ENCODE measurements at regions not wholly inside any gene's neighbourhood (a gene's known extent, or its start where the extent isn't known, plus 50 kb on each side); places are given as distances from the start of the nearest gene placed in this dataset.
"Not testable (repeated sequence)": the region's sequence is repeated elsewhere in the genome, so short reads cannot be mapped to it uniquely, and the experiment has no call there.

GRCh38 chr2:78840311-78840710 is 185.2 kb upstream of the REG3G start:
- H3K4ac ChIP-seq (ENCODE audit: low read depth, low read length); H3K56ac ChIP-seq (ENCODE audit: extremely low read depth, insufficient read depth, low read length); dilution Hi-C loops (cut with HindIII; ENCODE audit: low sequenced_read_pairs, unreplicated experiment); H2BK120ac ChIP-seq (ENCODE audit: low read depth, low read length); H3K18ac ChIP-seq (ENCODE audit: low read depth, low read length); H3K4me1 ChIP-seq (ENCODE audit: control insufficient read depth, insufficient read depth, low read length); H2BK15ac ChIP-seq (ENCODE audit: low read depth, low read length); H3K9ac ChIP-seq (ENCODE audit: low read depth, low read length); H3K9me3 ChIP-seq (ENCODE audit: control insufficient read depth, insufficient read depth, low read length); BruUV-seq (replicated peaks); H3K27ac ChIP-seq (ENCODE audit: insufficient read depth, low read length); H3K9me1 ChIP-seq (ENCODE audit: insufficient read depth, low read length); DNase-seq; H3K23ac ChIP-seq (ENCODE audit: low read depth, low read length); intact Hi-C loops (cut with micrococcal nuclease); H3K14ac ChIP-seq (replicated peaks; ENCODE audit: low read depth, low read length); H2BK20ac ChIP-seq (ENCODE audit: low read depth, low read length); H3K4me2 ChIP-seq (ENCODE audit: low read depth, low read length); H4K8ac ChIP-seq (ENCODE audit: low read depth in 2 of 2, low read length in 2 of 2); H2AK9ac ChIP-seq (replicated peaks; ENCODE audit: low read depth, low read length, poor library complexity); ATAC-seq (ENCODE audit: low read depth); H4K5ac ChIP-seq (ENCODE audit: low read depth, low read length); H3K4me3 ChIP-seq (ENCODE audit: insufficient read depth, low read depth, low read length); H2AK5ac ChIP-seq (ENCODE audit: low read depth, low read length); H4K91ac ChIP-seq (ENCODE audit: insufficient read depth, low read depth, low read length); H3K36me3 ChIP-seq (ENCODE audit: control insufficient read depth, insufficient read depth, low read length); H3K27me3 ChIP-seq (ENCODE audit: control insufficient read depth, insufficient read depth, low read length); H4K20me1 ChIP-seq (ENCODE audit: insufficient read depth, low read length); CTCF ChIA-PET; H2AFZ ChIP-seq (replicated peaks; ENCODE audit: low read length, poor library complexity); H2BK5ac ChIP-seq (ENCODE audit: low read depth, low read length, poor library complexity, severe bottlenecking); in situ Hi-C loops (cut with MboI; ENCODE audit: low sequenced_read_pairs); POLR2A ChIA-PET (ENCODE audit: unreplicated experiment); H3K79me1 ChIP-seq (ENCODE audit: low read depth in 1 of 2, low read length in 2 of 2): not testable (repeated sequence)
- WGBS, 2 experiments (ENCODE audit: extremely low coverage in 2 of 2, insufficient read length in 1 of 2), result no CpG with 5 or more reads among the region's 10 CpGs

All from IMR-90 (cell line).